Keratinocyte (primary cell): ENCODE measurements at regions not wholly inside any gene's neighbourhood (a gene's known extent, or its start where the extent isn't known, plus 50 kb on each side); places are given as distances from the start of the nearest gene placed in this dataset.
"Not testable (repeated sequence)": the region's sequence is repeated elsewhere in the genome, so short reads cannot be mapped to it uniquely, and the experiment has no call there.

Experiments
- DNase-seq: peaks from one replicate; pipeline ENCODE4 v3.0.0-alpha.2; 2011; ENCODE audit warnings: low read depth, missing footprints, low spot score
- FAIRE-seq: peaks from 2 replicates; lab custom pipeline; 2011; peaks lifted over from hg19 to GRCh38; lab: Jason Lieb, UNC
- H2AFZ ChIP-seq: 2 replicates; pipeline ENCODE4 v1.6.0; 2012; ENCODE audit warnings: low read length, control low read depth, inconsistent platforms; ENCODE audit not compliant: control insufficient read depth
- H3K27ac ChIP-seq: 2 replicates; pipeline ENCODE4 v1.5.1; 2011; ENCODE audit warnings: low read length; ENCODE audit not compliant: control insufficient read depth, insufficient read depth
- H3K27me3 ChIP-seq: 3 replicates; pipeline ENCODE4 v1.6.0; 2011; ENCODE audit warnings: low read length; ENCODE audit not compliant: control insufficient read depth, insufficient read depth; ENCODE audit errors: extremely low read depth
- H3K36me3 ChIP-seq, 2 experiments: 2 replicates in 1 of 2; 3 replicates in 1 of 2; pipeline ENCODE4 v1.5.1; 2011; ENCODE audit warnings: low read length in 2 of 2, mild to moderate bottlenecking in 1 of 2; ENCODE audit not compliant: control insufficient read depth in 2 of 2, insufficient read depth in 2 of 2; ENCODE audit errors: extremely low read depth in 1 of 2
- H3K4me1 ChIP-seq: 3 replicates; pipeline ENCODE4 v1.5.1; 2011; ENCODE audit warnings: low read length; ENCODE audit not compliant: control insufficient read depth, insufficient read depth; ENCODE audit errors: extremely low read depth
- H3K4me2 ChIP-seq: 3 replicates; pipeline ENCODE4 v1.6.0; 2011; ENCODE audit warnings: low read depth, low read length; ENCODE audit not compliant: control insufficient read depth, insufficient read depth; ENCODE audit errors: extremely low read depth
- H3K4me3 ChIP-seq, 3 experiments: fragments of 200-600 bp in 1 of 3; sonication (generic) in 1 of 3; 2 replicates in 2 of 3; 3 replicates in 1 of 3; pipeline ENCODE4 v1.5.1; 2011 to 2016; ENCODE audit warnings: low read length in 3 of 3, mild to moderate bottlenecking in 3 of 3, control low read depth in 2 of 3, inconsistent platforms in 1 of 3, low read depth in 1 of 3, mixed read lengths in 1 of 3, mixed run types in 1 of 3, moderate library complexity in 1 of 3; ENCODE audit not compliant: control insufficient read depth in 2 of 3, insufficient read depth in 2 of 3; ENCODE audit errors: extremely low read depth in 1 of 3
- H3K79me2 ChIP-seq: 2 replicates; pipeline ENCODE4 v1.6.0; 2012; ENCODE audit warnings: low read length; ENCODE audit not compliant: control insufficient read depth, insufficient read depth
- H3K9ac ChIP-seq: 3 replicates; pipeline ENCODE4 v1.6.0; 2011; ENCODE audit warnings: low read length; ENCODE audit not compliant: control insufficient read depth, insufficient read depth; ENCODE audit errors: extremely low read depth
- H3K9me1 ChIP-seq: 3 replicates; pipeline ENCODE4 v1.6.0; 2011; ENCODE audit warnings: low read length; ENCODE audit not compliant: control insufficient read depth, insufficient read depth; ENCODE audit errors: extremely low read depth
- H3K9me3 ChIP-seq: 2 replicates; pipeline ENCODE4 v1.5.1; 2012; ENCODE audit warnings: low read depth, low read length; ENCODE audit not compliant: control insufficient read depth
- H4K20me1 ChIP-seq: 3 replicates; pipeline ENCODE4 v1.6.0; 2011; ENCODE audit warnings: low read length; ENCODE audit not compliant: control insufficient read depth, insufficient read depth; ENCODE audit errors: extremely low read depth
- CTCF ChIP-seq, 3 experiments: IDR thresholded peaks in 1 of 3; conservative IDR thresholded peaks in 1 of 3; optimal IDR thresholded peaks in 1 of 3; 2 replicates in 2 of 3; 3 replicates in 1 of 3; pipeline versions ENCODE3 to v1.5.1; 2011; ENCODE audit warnings: low read length in 3 of 3, mild to moderate bottlenecking in 3 of 3, moderate library complexity in 2 of 3, control low read depth in 1 of 3, inconsistent platforms in 1 of 3; ENCODE audit not compliant: insufficient read depth in 2 of 3; ENCODE audit errors: extremely low read depth in 1 of 3
- EZH2 ChIP-seq: IDR thresholded peaks from one replicate; pipeline ENCODE4 v1.6.1; 2012; ENCODE audit warnings: inconsistent platforms, mild to moderate bottlenecking, low read length, moderate library complexity
- dilution Hi-C: fragments of 300-500 bp; cut with MboI; formaldehyde crosslinking; loops from one replicate; pipeline ENCODE4 v1.7.0; 2020; ENCODE audit warnings: low sequenced_read_pairs; ENCODE audit not compliant: extremely low pct_ligation_motif_present

- dilution Hi-C loops, result no loop called here
- H3K4me2 ChIP-seq, result no peak overlapping the region
- no peaks in the 10 kb centered on the region for H3K36me3 ChIP-seq
- FAIRE-seq (no peak), DNase-seq (no peak)
- no peaks in the 10 kb centered on the region for H4K20me1 ChIP-seq
- no peaks in the 10 kb centered on the region for H3K9me3 ChIP-seq
- no peak overlapping the region for H2AFZ ChIP-seq
- H3K27me3 ChIP-seq, result no peaks in the 10 kb centered on the region
- H3K27ac ChIP-seq, result no peak overlapping the region
- no peak overlapping the region for H3K4me3 ChIP-seq
- peaks cover 4% of the 10 kb centered on the region for H3K4me1 ChIP-seq
- no peaks in the 10 kb centered on the region for H3K79me2 ChIP-seq
- no peaks in the 10 kb centered on the region for H3K9me1 ChIP-seq
- H3K9ac ChIP-seq, result no peak overlapping the region
- TF ChIP-seq EZH2 (no peak), CTCF (optimal IDR thresholded peaks at IDR 0.05 in 1 of 3, IDR thresholded peaks at IDR 0.05 in 1 of 3, conservative IDR thresholded peaks at IDR 0.05 in 1 of 3; ENCODE audit: extremely low read depth in 1 of 3, insufficient read depth in 2 of 3, low read length in 3 of 3) (no peak)
These were observed 57.8 kb downstream of the TRIL start for GRCh38 chr7:28900311-28900710.

GRCh38 chr7:28893888-28894287 is 64.2 kb downstream of the TRIL start:
- Histone ChIP-seq H3K4me3 (no peak overlapping the region), H3K9me1 (no peaks in the 10 kb centered on the region), H3K4me1 (no peaks in the 10 kb centered on the region), H3K4me2 (no peak overlapping the region), H3K79me2 (no peaks in the 10 kb centered on the region), H3K9me3 (no peaks in the 10 kb centered on the region), H3K36me3 (no peaks in the 10 kb centered on the region), H2AFZ (no peak overlapping the region), H3K27me3 (peaks cover 6% of the 10 kb centered on the region), H3K9ac (no peak overlapping the region), H4K20me1 (no peaks in the 10 kb centered on the region), H3K27ac (no peak overlapping the region)
- no peak for FAIRE-seq
- no peak for TF ChIP-seq CTCF (optimal IDR thresholded peaks at IDR 0.05 in 1 of 3, IDR thresholded peaks at IDR 0.05 in 1 of 3, conservative IDR thresholded peaks at IDR 0.05 in 1 of 3; ENCODE audit: extremely low read depth in 1 of 3, insufficient read depth in 2 of 3, low read length in 3 of 3)
- no peak for TF ChIP-seq EZH2
- dilution Hi-C loops, result no loop called here
- no peak for DNase-seq

GRCh38 chr7:28891876-28892234 is 66.3 kb downstream of the TRIL start:
- H3K27ac ChIP-seq, DNase-seq, FAIRE-seq, H3K9ac ChIP-seq, H3K4me3 ChIP-seq, H3K27me3 ChIP-seq, dilution Hi-C loops, H3K4me1 ChIP-seq, H3K79me2 ChIP-seq, H3K9me1 ChIP-seq, H3K4me2 ChIP-seq, H3K9me3 ChIP-seq, H2AFZ ChIP-seq, H4K20me1 ChIP-seq, H3K36me3 ChIP-seq: not testable (repeated sequence)
